Posterior cingulate gyrus (tissue), 11 donors: ENCODE measurements at regions not wholly inside any gene's neighbourhood (a gene's known extent, or its start where the extent isn't known, plus 50 kb on each side); places are given as distances from the start of the nearest gene placed in this dataset.

Source experiments
- DNase-seq, 10 donors: peaks; one replicate each; pipeline versions ENCODE4 v3.0.0 to v3.0.0-alpha.2; 2020 to 2021; ENCODE audit warnings: mixed read lengths in 3 of 10
- intact Hi-C: fragments of 100-400 bp; cut with DNase I; formaldehyde crosslinking; loops from one replicate; pipeline ENCODE4 v1.15.1; 2023

GRCh38 chr3:56987238-56987895, 73.1 kb upstream of the SPATA12 start:
- intact Hi-C loops: loop anchor here (5.0 kb wide), 1 partner anchor 130 kb away; no protein-coding TSS in a partner anchor
- peak in 7 of 10 donors; percentile 40 to 93 (median 66) for DNase-seq

- intact Hi-C loops: loop anchor here (5.0 kb wide), 1 partner anchor 129 kb away; no protein-coding TSS in a partner anchor
- no peak for DNase-seq
Measured at GRCh38 chr3:56986347-56986746, 74.1 kb upstream of the SPATA12 start.

GRCh38 chr3:56985878-56986277, 74.6 kb upstream of the SPATA12 start:
- peak in 1 of 10 donors; percentile 79 for DNase-seq

GRCh38 chr3:56985460-56985859, 75.0 kb upstream of the SPATA12 start:
- no peak for DNase-seq
- intact Hi-C loops: loop anchor here (5.0 kb wide), 1 partner anchor 128 kb away; no protein-coding TSS in a partner anchor

More at GRCh38 chr3:56985878-56986277, 74.6 kb upstream of the SPATA12 start:
- intact Hi-C loops: loop anchor here (5.0 kb wide), 1 partner anchor 129 kb away; no protein-coding TSS in a partner anchor

GRCh38 chr3:56983427-56983826, 77.0 kb upstream of the SPATA12 start:
- intact Hi-C loops: no loop called here
- no peak for DNase-seq

- intact Hi-C loops: no loop called here
- no peak for DNase-seq
Measured at GRCh38 chr3:56981445-56982230, 78.8 kb upstream of the SPATA12 start.

- no peak for DNase-seq
- intact Hi-C loops: no loop called here
Measured at GRCh38 chr3:56980798-56981390, 79.6 kb upstream of the SPATA12 start.

GRCh38 chr3:56980243-56980642, 80.2 kb upstream of the SPATA12 start:
- intact Hi-C loops: no loop called here
- DNase-seq: no peak

GRCh38 chr3:56979791-56980190, 80.7 kb upstream of the SPATA12 start:
- intact Hi-C loops: no loop called here
- DNase-seq: no peak

GRCh38 chr3:56977561-56977889, 82.9 kb upstream of the SPATA12 start:
- intact Hi-C loops: no loop called here
- DNase-seq: no peak

GRCh38 chr3:56976651-56977560, 83.6 kb upstream of the SPATA12 start:
- DNase-seq: peak; percentile 33 to 94 (median 64)
- intact Hi-C loops: no loop called here

- intact Hi-C loops: no loop called here
Measured at GRCh38 chr3:56975567-56975966, 84.9 kb upstream of the SPATA12 start.

GRCh38 chr3:56974247-56974930, 86.1 kb upstream of the SPATA12 start:
- no peak for DNase-seq
- intact Hi-C loops: no loop called here

More at GRCh38 chr3:56975567-56975966, 84.9 kb upstream of the SPATA12 start:
- DNase-seq: no peak

- intact Hi-C loops: no loop called here
Measured at GRCh38 chr3:56971816-56972215, 88.6 kb upstream of the SPATA12 start.

GRCh38 chr3:56971261-56971660, 89.2 kb upstream of the SPATA12 start:
- intact Hi-C loops: no loop called here
- DNase-seq: no peak

More at GRCh38 chr3:56971816-56972215, 88.6 kb upstream of the SPATA12 start:
- DNase-seq: no peak

GRCh38 chr3:56970461-56970879, 90.0 kb upstream of the SPATA12 start:
- DNase-seq: peak in 6 of 10 donors; percentile 30 to 87 (median 62)

GRCh38 chr3:56969851-56970250, 90.6 kb upstream of the SPATA12 start:
- intact Hi-C loops: no loop called here
- DNase-seq: no peak

More at GRCh38 chr3:56970461-56970879, 90.0 kb upstream of the SPATA12 start:
- intact Hi-C loops: no loop called here

GRCh38 chr3:56966509-56966908, 94.0 kb upstream of the SPATA12 start:
- no peak for DNase-seq
- intact Hi-C loops: no loop called here

GRCh38 chr3:56966104-56966503, 94.4 kb upstream of the SPATA12 start:
- intact Hi-C loops: no loop called here
- DNase-seq: no peak

GRCh38 chr3:56962922-56963321, 97.5 kb upstream of the SPATA12 start:
- intact Hi-C loops: no loop called here

More at GRCh38 chr3:56962922-56963321, 97.5 kb upstream of the SPATA12 start:
- DNase-seq: no peak
